ENCODE measurements at regions not wholly inside any gene's neighbourhood (a gene's known extent, or its start where the extent isn't known, plus 50 kb on each side); places are given as distances from the start of the nearest gene placed in this dataset.
"Not testable (repeated sequence)": the region's sequence is repeated elsewhere in the genome, so short reads cannot be mapped to it uniquely, and the experiment has no call there.

GRCh38 chr15:91447991-91448644 lies 348.1 kb downstream of the SV2B start:
- 85% methylated on average over 3 of the region's 3 CpGs for WGBS

GRCh38 chr15:91453376-91453775 lies 353.3 kb downstream of the SV2B start:
- H3K4me1 ChIP-seq (ENCODE audit: insufficient read depth, low read length); H3K36me3 ChIP-seq (ENCODE audit: insufficient read depth, low read length); H3K9ac ChIP-seq (ENCODE audit: low read depth, low read length); H3K27ac ChIP-seq (ENCODE audit: low read depth, low read length); H3K27me3 ChIP-seq (ENCODE audit: insufficient read depth, low read length); H3K9me3 ChIP-seq (ENCODE audit: insufficient read depth, low read depth, low read length); H3K4me3 ChIP-seq (ENCODE audit: low read length): not testable (repeated sequence)
- 100% methylated on average over 2 of the region's 3 CpGs for WGBS

More at GRCh38 chr15:91447991-91448644, 348.1 kb downstream of the SV2B start:
- no peaks in the 10 kb centered on the region for H3K9me3 ChIP-seq (ENCODE audit: insufficient read depth, low read depth, low read length)
- H3K4me3 ChIP-seq (ENCODE audit: low read length) = no peak overlapping the region
- no peaks in the 10 kb centered on the region for H3K4me1 ChIP-seq (ENCODE audit: insufficient read depth, low read length)
- H3K27me3 ChIP-seq (ENCODE audit: insufficient read depth, low read length) = no peaks in the 10 kb centered on the region
- H3K36me3 ChIP-seq (ENCODE audit: insufficient read depth, low read length) = no peaks in the 10 kb centered on the region
- no peak overlapping the region for H3K9ac ChIP-seq (ENCODE audit: low read depth, low read length)
- H3K27ac ChIP-seq (ENCODE audit: low read depth, low read length) = no peak overlapping the region

- H3K27ac ChIP-seq (ENCODE audit: low read depth, low read length) = no peak overlapping the region
- H3K36me3 ChIP-seq (ENCODE audit: insufficient read depth, low read length) = no peaks in the 10 kb centered on the region
- no peak overlapping the region for H3K4me3 ChIP-seq (ENCODE audit: low read length)
- H3K4me1 ChIP-seq (ENCODE audit: insufficient read depth, low read length) = no peaks in the 10 kb centered on the region
- WGBS = 82% methylated on average over 7 of the region's 7 CpGs
- no peak overlapping the region for H3K9ac ChIP-seq (ENCODE audit: low read depth, low read length)
- no peaks in the 10 kb centered on the region for H3K27me3 ChIP-seq (ENCODE audit: insufficient read depth, low read length)
- no peaks in the 10 kb centered on the region for H3K9me3 ChIP-seq (ENCODE audit: insufficient read depth, low read depth, low read length)
These were observed 356.2 kb downstream of the SV2B start for GRCh38 chr15:91456251-91456718.

- WGBS = 97% methylated on average over 3 of the region's 3 CpGs
- Histone ChIP-seq H3K36me3 (ENCODE audit: insufficient read depth, low read length) (no peaks in the 10 kb centered on the region), H3K4me3 (ENCODE audit: low read length) (no peak overlapping the region), H3K4me1 (ENCODE audit: insufficient read depth, low read length) (no peaks in the 10 kb centered on the region), H3K9me3 (ENCODE audit: insufficient read depth, low read depth, low read length) (no peaks in the 10 kb centered on the region), H3K27me3 (ENCODE audit: insufficient read depth, low read length) (no peaks in the 10 kb centered on the region), H3K9ac (ENCODE audit: low read depth, low read length) (no peak overlapping the region), H3K27ac (ENCODE audit: low read depth, low read length) (no peak overlapping the region)
These were observed 356.9 kb downstream of the SV2B start for GRCh38 chr15:91456921-91457320.

GRCh38 chr15:91461377-91461776 lies 361.3 kb downstream of the SV2B start:
- Histone ChIP-seq H3K9ac (ENCODE audit: low read depth, low read length) (no peak overlapping the region), H3K27ac (ENCODE audit: low read depth, low read length) (no peak overlapping the region), H3K4me1 (ENCODE audit: insufficient read depth, low read length) (no peaks in the 10 kb centered on the region), H3K36me3 (ENCODE audit: insufficient read depth, low read length) (no peaks in the 10 kb centered on the region), H3K4me3 (ENCODE audit: low read length) (no peak overlapping the region), H3K27me3 (ENCODE audit: insufficient read depth, low read length) (no peaks in the 10 kb centered on the region), H3K9me3 (ENCODE audit: insufficient read depth, low read depth, low read length) (no peaks in the 10 kb centered on the region)
- 88% methylated on average over 3 of the region's 3 CpGs for WGBS

GRCh38 chr15:91465086-91465485 lies 365.0 kb downstream of the SV2B start:
- Histone ChIP-seq H3K4me3 (ENCODE audit: low read length) (no peak overlapping the region), H3K27ac (ENCODE audit: low read depth, low read length) (no peak overlapping the region), H3K9ac (ENCODE audit: low read depth, low read length) (no peak overlapping the region), H3K9me3 (ENCODE audit: insufficient read depth, low read depth, low read length) (no peaks in the 10 kb centered on the region), H3K27me3 (ENCODE audit: insufficient read depth, low read length) (no peaks in the 10 kb centered on the region), H3K4me1 (ENCODE audit: insufficient read depth, low read length) (no peaks in the 10 kb centered on the region), H3K36me3 (ENCODE audit: insufficient read depth, low read length) (no peaks in the 10 kb centered on the region)
- WGBS = 90% methylated on average over 4 of the region's 4 CpGs

GRCh38 chr15:91465696-91466095 lies 365.6 kb downstream of the SV2B start:
- H3K27me3 ChIP-seq (ENCODE audit: insufficient read depth, low read length) = no peaks in the 10 kb centered on the region

GRCh38 chr15:91468871-91469580 lies 369.0 kb downstream of the SV2B start:
- H3K4me1 ChIP-seq (ENCODE audit: insufficient read depth, low read length) = no peaks in the 10 kb centered on the region
- H3K27ac ChIP-seq (ENCODE audit: low read depth, low read length) = no peak overlapping the region
- WGBS = 72% methylated on average over 4 of the region's 5 CpGs
- H3K27me3 ChIP-seq (ENCODE audit: insufficient read depth, low read length) = no peaks in the 10 kb centered on the region
- H3K4me3 ChIP-seq (ENCODE audit: low read length) = no peak overlapping the region
- H3K9me3 ChIP-seq (ENCODE audit: insufficient read depth, low read depth, low read length) = no peaks in the 10 kb centered on the region
- no peak overlapping the region for H3K9ac ChIP-seq (ENCODE audit: low read depth, low read length)
- H3K36me3 ChIP-seq (ENCODE audit: insufficient read depth, low read length) = no peaks in the 10 kb centered on the region

More at GRCh38 chr15:91465696-91466095, 365.6 kb downstream of the SV2B start:
- H3K9ac ChIP-seq (ENCODE audit: low read depth, low read length) = no peak overlapping the region
- no peak overlapping the region for H3K27ac ChIP-seq (ENCODE audit: low read depth, low read length)
- 90% methylated on average over 7 of the region's 7 CpGs for WGBS
- H3K9me3 ChIP-seq (ENCODE audit: insufficient read depth, low read depth, low read length) = no peaks in the 10 kb centered on the region
- no peaks in the 10 kb centered on the region for H3K4me1 ChIP-seq (ENCODE audit: insufficient read depth, low read length)
- no peaks in the 10 kb centered on the region for H3K36me3 ChIP-seq (ENCODE audit: insufficient read depth, low read length)
- H3K4me3 ChIP-seq (ENCODE audit: low read length) = no peak overlapping the region

GRCh38 chr15:91469632-91470567 lies 369.8 kb downstream of the SV2B start:
- Histone ChIP-seq H3K4me3 (ENCODE audit: low read length) (no peak overlapping the region), H3K9ac (ENCODE audit: low read depth, low read length) (no peak overlapping the region), H3K27ac (ENCODE audit: low read depth, low read length) (no peak overlapping the region), H3K27me3 (ENCODE audit: insufficient read depth, low read length) (no peaks in the 10 kb centered on the region), H3K36me3 (ENCODE audit: insufficient read depth, low read length) (no peaks in the 10 kb centered on the region), H3K9me3 (ENCODE audit: insufficient read depth, low read depth, low read length) (no peaks in the 10 kb centered on the region), H3K4me1 (ENCODE audit: insufficient read depth, low read length) (no peaks in the 10 kb centered on the region)
- WGBS = 88% methylated on average over 17 of the region's 17 CpGs

- H3K4me3 ChIP-seq (ENCODE audit: low read length) = no peak overlapping the region
- H3K27ac ChIP-seq (ENCODE audit: low read depth, low read length) = no peak overlapping the region
- 90% methylated on average over 6 of the region's 6 CpGs for WGBS
- H3K4me1 ChIP-seq (ENCODE audit: insufficient read depth, low read length) = no peaks in the 10 kb centered on the region
- H3K9ac ChIP-seq (ENCODE audit: low read depth, low read length) = no peak overlapping the region
- no peaks in the 10 kb centered on the region for H3K36me3 ChIP-seq (ENCODE audit: insufficient read depth, low read length)
- no peaks in the 10 kb centered on the region for H3K9me3 ChIP-seq (ENCODE audit: insufficient read depth, low read depth, low read length)
- no peaks in the 10 kb centered on the region for H3K27me3 ChIP-seq (ENCODE audit: insufficient read depth, low read length)
These were observed 371.4 kb downstream of the SV2B start for GRCh38 chr15:91471468-91471867.

GRCh38 chr15:91472316-91472756 lies 372.3 kb downstream of the SV2B start:
- H3K27me3 ChIP-seq (ENCODE audit: insufficient read depth, low read length) = no peaks in the 10 kb centered on the region
- no peak overlapping the region for H3K27ac ChIP-seq (ENCODE audit: low read depth, low read length)
- no peaks in the 10 kb centered on the region for H3K4me1 ChIP-seq (ENCODE audit: insufficient read depth, low read length)
- 89% methylated on average over 3 of the region's 3 CpGs for WGBS
- no peak overlapping the region for H3K9ac ChIP-seq (ENCODE audit: low read depth, low read length)
- no peak overlapping the region for H3K4me3 ChIP-seq (ENCODE audit: low read length)
- no peaks in the 10 kb centered on the region for H3K9me3 ChIP-seq (ENCODE audit: insufficient read depth, low read depth, low read length)
- no peaks in the 10 kb centered on the region for H3K36me3 ChIP-seq (ENCODE audit: insufficient read depth, low read length)
